Activated CD4-positive, alpha-beta T cell treated with anti-CD3 and anti-CD28 coated beads, Interleukin-2, amount 50 U/mL, for 24 hours (primary cell): ENCODE measurements at regions not wholly inside any gene's neighbourhood (a gene's known extent, or its start where the extent isn't known, plus 50 kb on each side); places are given as distances from the start of the nearest gene placed in this dataset.

Source experiments
- DNase-seq, 2 donors: peaks; one replicate each; pipeline ENCODE4 v3.0.0-alpha.2; 2020; ENCODE audit warnings: low read depth in 1 of 2, low spot score in 1 of 2

GRCh38 chr4:180727478-180727877, 1515.7 kb upstream of the TENM3 start:
- no peak for DNase-seq

- DNase-seq = no peak
These were observed 1508.3 kb upstream of the TENM3 start for GRCh38 chr4:180734753-180735432.

- no peak for DNase-seq
These were observed 1501.5 kb upstream of the TENM3 start for GRCh38 chr4:180741703-180742102.

GRCh38 chr4:180745019-180745418, 1498.2 kb upstream of the TENM3 start:
- no peak for DNase-seq

GRCh38 chr4:180751009-180751408, 1492.2 kb upstream of the TENM3 start:
- DNase-seq = no peak

GRCh38 chr4:180757927-180758326, 1485.3 kb upstream of the TENM3 start:
- no peak for DNase-seq

GRCh38 chr4:180766045-180766444, 1477.2 kb upstream of the TENM3 start:
- DNase-seq = no peak

GRCh38 chr4:180766944-180767729, 1476.1 kb upstream of the TENM3 start:
- DNase-seq = no peak

GRCh38 chr4:180768610-180769009, 1474.6 kb upstream of the TENM3 start:
- DNase-seq = no peak

GRCh38 chr4:180769791-180770190, 1473.4 kb upstream of the TENM3 start:
- no peak for DNase-seq

GRCh38 chr4:180770265-180770664, 1472.9 kb upstream of the TENM3 start:
- no peak for DNase-seq

- DNase-seq = no peak
These were observed 1458.3 kb upstream of the TENM3 start for GRCh38 chr4:180784940-180785339.

GRCh38 chr4:180788729-180789128, 1454.5 kb upstream of the TENM3 start:
- no peak for DNase-seq

GRCh38 chr4:180789929-180790328, 1453.3 kb upstream of the TENM3 start:
- DNase-seq = no peak

- DNase-seq = no peak
These were observed 1452.7 kb upstream of the TENM3 start for GRCh38 chr4:180790471-180790870.

- DNase-seq = no peak
These were observed 1450.7 kb upstream of the TENM3 start for GRCh38 chr4:180792541-180792940.

- no peak for DNase-seq
These were observed 1448.9 kb upstream of the TENM3 start for GRCh38 chr4:180794333-180794732.

- DNase-seq = no peak
These were observed 1445.1 kb upstream of the TENM3 start for GRCh38 chr4:180798036-180798577.

GRCh38 chr4:180799798-180800197, 1443.4 kb upstream of the TENM3 start:
- no peak for DNase-seq

- DNase-seq = no peak
These were observed 1438.1 kb upstream of the TENM3 start for GRCh38 chr4:180805101-180805500.

- no peak for DNase-seq
These were observed 1434.3 kb upstream of the TENM3 start for GRCh38 chr4:180808862-180809261.

- DNase-seq = no peak
These were observed 1433.8 kb upstream of the TENM3 start for GRCh38 chr4:180809439-180809838.
